Testis (tissue), 2 donors: ENCODE measurements at regions not wholly inside any gene's neighbourhood (a gene's known extent, or its start where the extent isn't known, plus 50 kb on each side); places are given as distances from the start of the nearest gene placed in this dataset.

ENCODE experiments used
- CTCF ChIP-seq, 3 experiments: fragments of 450-650 bp in 2 of 3; fragments of 200-600 bp in 1 of 3; sonication (generic) in 1 of 3; IDR thresholded peaks; one replicate each; pipeline ENCODE4 v1.5.1; 2016 to 2019; ENCODE audit warnings: antibody characterized with exemption in 3 of 3, mild to moderate bottlenecking in 2 of 3, moderate library complexity in 1 of 3
- POLR2A ChIP-seq: fragments of 450-650 bp; IDR thresholded peaks from one replicate; pipeline ENCODE4 v1.6.1; 2017; ENCODE audit warnings: antibody characterized with exemption, mild to moderate bottlenecking, moderate library complexity

- no peak for TF ChIP-seq CTCF (IDR thresholded peaks at IDR 0.05)
- no peak for TF ChIP-seq POLR2A
These were observed 395.8 kb downstream of the NAF1 start for GRCh38 chr4:162770761-162771490.
